H1 (cell line): ENCODE measurements at regions not wholly inside any gene's neighbourhood (a gene's known extent, or its start where the extent isn't known, plus 50 kb on each side); places are given as distances from the start of the nearest gene placed in this dataset.

ENCODE experiments used
- CBX5 ChIP-seq: fragments of 300-800, 300-1000 bp; sonication (generic); IDR thresholded peaks from 2 replicates; pipeline ENCODE4 v1.7.1; 2016; ENCODE audit warnings: antibody characterized with exemption, low read length, low read depth
- CTCF ChIP-seq, 3 experiments: IDR thresholded peaks; 1 replicate in 2 of 3; 2 replicates in 1 of 3; pipeline versions ENCODE4 v1.5.1 to v1.6.1; 2011; ENCODE audit warnings: low read length in 3 of 3, mild to moderate bottlenecking in 3 of 3, inconsistent platforms in 2 of 3, low read depth in 1 of 3, moderate library complexity in 1 of 3; ENCODE audit not compliant: insufficient read depth in 1 of 3; ENCODE audit errors: control extremely low read depth in 1 of 3
- EGR1 ChIP-seq: IDR thresholded peaks from 2 replicates; pipeline ENCODE4 v1.6.1; 2011; ENCODE audit warnings: low read depth, low read length, borderline replicate concordance
- GABPA ChIP-seq: IDR thresholded peaks from 2 replicates; pipeline ENCODE4 v1.6.1; 2011; ENCODE audit warnings: mild to moderate bottlenecking, low read length, moderate library complexity, borderline replicate concordance; ENCODE audit not compliant: insufficient read depth
- JUN ChIP-seq: IDR thresholded peaks from 2 replicates; pipeline ENCODE4 v1.6.1; 2011; ENCODE audit warnings: low read depth, mild to moderate bottlenecking, improper control_type of control experiment, low read length
- MAX ChIP-seq: IDR thresholded peaks from 2 replicates; pipeline ENCODE4 v1.6.1; 2012; ENCODE audit warnings: inconsistent platforms
- RFX5 ChIP-seq: IDR thresholded peaks from 2 replicates; pipeline ENCODE4 v1.6.1; 2011; ENCODE audit warnings: low read depth, low read length, improper control_type of control experiment, borderline replicate concordance
- RXRA ChIP-seq: IDR thresholded peaks from 2 replicates; pipeline ENCODE4 v1.6.1; 2011; ENCODE audit warnings: low read depth, mild to moderate bottlenecking, low read length, moderate library complexity; ENCODE audit not compliant: insufficient read depth
- TAF1 ChIP-seq: IDR thresholded peaks from 2 replicates; pipeline ENCODE4 v1.6.1; 2011; ENCODE audit warnings: mild to moderate bottlenecking, low read depth, low read length
- USF2 ChIP-seq: IDR thresholded peaks from 2 replicates; pipeline ENCODE4 v1.6.1; 2011; ENCODE audit warnings: low read length, improper control_type of control experiment

GRCh38 chr3:194833114-194833910 is 147.6 kb downstream of the FAM43A start:
- TF ChIP-seq CTCF (IDR thresholded peaks at IDR 0.05; ENCODE audit: control extremely low read depth in 1 of 3, insufficient read depth in 1 of 3, low read depth in 1 of 3, low read length in 3 of 3) (no peak), RXRA (no peak), MAX (no peak), EGR1 (no peak), GABPA (no peak), JUN (no peak), TAF1 (no peak), USF2 (no peak), CBX5 (no peak), RFX5 (no peak)
